ENCODE measurements at regions not wholly inside any gene's neighbourhood (a gene's known extent, or its start where the extent isn't known, plus 50 kb on each side); places are given as distances from the start of the nearest gene placed in this dataset.

- no peak overlapping the region for H3K4me3 ChIP-seq (ENCODE audit: severe bottlenecking)
- TF ChIP-seq CTCF (IDR thresholded peaks at IDR 0.05; ENCODE audit: poor library complexity, severe bottlenecking): no peak
- no peaks in the 10 kb centered on the region for H3K4me1 ChIP-seq (ENCODE audit: insufficient read depth, poor library complexity, severe bottlenecking)
- H3K9me3 ChIP-seq (ENCODE audit: severe bottlenecking): no peaks in the 10 kb centered on the region
- peaks cover 11% of the 10 kb centered on the region for H3K27me3 ChIP-seq (ENCODE audit: insufficient read depth, poor library complexity, severe bottlenecking)
- ATAC-seq (ENCODE audit: low read depth) (no peak), DNase-seq (ENCODE audit: low spot score) (no peak)
- no peak overlapping the region for H3K27ac ChIP-seq (ENCODE audit: poor library complexity, severe bottlenecking)
- no peaks in the 10 kb centered on the region for H3K36me3 ChIP-seq (ENCODE audit: low read depth)
These were observed 219.6 kb upstream of the POU3F1 start for GRCh38 chr1:38266197-38266520.

- Histone ChIP-seq H3K36me3 (ENCODE audit: low read depth) (no peaks in the 10 kb centered on the region), H3K9me3 (ENCODE audit: severe bottlenecking) (no peaks in the 10 kb centered on the region), H3K4me1 (ENCODE audit: insufficient read depth, poor library complexity, severe bottlenecking) (no peaks in the 10 kb centered on the region), H3K27me3 (ENCODE audit: insufficient read depth, poor library complexity, severe bottlenecking) (peaks cover 6% of the 10 kb centered on the region), H3K4me3 (ENCODE audit: severe bottlenecking) (no peak overlapping the region), H3K27ac (ENCODE audit: poor library complexity, severe bottlenecking) (no peak overlapping the region)
- DNase-seq (ENCODE audit: low spot score): no peak
- ATAC-seq (ENCODE audit: low read depth): no peak
- TF ChIP-seq CTCF (IDR thresholded peaks at IDR 0.05; ENCODE audit: poor library complexity, severe bottlenecking): no peak
These were observed 219.0 kb upstream of the POU3F1 start for GRCh38 chr1:38265293-38266196.

- TF ChIP-seq CTCF (IDR thresholded peaks at IDR 0.05; ENCODE audit: poor library complexity, severe bottlenecking): no peak
- H3K9me3 ChIP-seq (ENCODE audit: severe bottlenecking): no peaks in the 10 kb centered on the region
- H3K4me3 ChIP-seq (ENCODE audit: severe bottlenecking): no peak overlapping the region
- no peak for DNase-seq (ENCODE audit: low spot score)
- no peaks in the 10 kb centered on the region for H3K27me3 ChIP-seq (ENCODE audit: insufficient read depth, poor library complexity, severe bottlenecking)
- H3K4me1 ChIP-seq (ENCODE audit: insufficient read depth, poor library complexity, severe bottlenecking): no peaks in the 10 kb centered on the region
- no peaks in the 10 kb centered on the region for H3K36me3 ChIP-seq (ENCODE audit: low read depth)
- no peak overlapping the region for H3K27ac ChIP-seq (ENCODE audit: poor library complexity, severe bottlenecking)
- ATAC-seq (ENCODE audit: low read depth): no peak
These were observed 216.8 kb upstream of the POU3F1 start for GRCh38 chr1:38263438-38263837.

GRCh38 chr1:38261574-38261973, 215.0 kb upstream of the POU3F1 start:
- no peaks in the 10 kb centered on the region for H3K9me3 ChIP-seq (ENCODE audit: severe bottlenecking)
- no peaks in the 10 kb centered on the region for H3K36me3 ChIP-seq (ENCODE audit: low read depth)
- no peaks in the 10 kb centered on the region for H3K27me3 ChIP-seq (ENCODE audit: insufficient read depth, poor library complexity, severe bottlenecking)
- H3K4me3 ChIP-seq (ENCODE audit: severe bottlenecking): no peak overlapping the region
- no peaks in the 10 kb centered on the region for H3K4me1 ChIP-seq (ENCODE audit: insufficient read depth, poor library complexity, severe bottlenecking)
- ATAC-seq (ENCODE audit: low read depth) (no peak), DNase-seq (ENCODE audit: low spot score) (no peak)
- no peak overlapping the region for H3K27ac ChIP-seq (ENCODE audit: poor library complexity, severe bottlenecking)
- TF ChIP-seq CTCF (IDR thresholded peaks at IDR 0.05; ENCODE audit: poor library complexity, severe bottlenecking): no peak

GRCh38 chr1:38258085-38258627, 211.6 kb upstream of the POU3F1 start:
- TF ChIP-seq CTCF (IDR thresholded peaks at IDR 0.05; ENCODE audit: poor library complexity, severe bottlenecking): no peak

More at GRCh38 chr1:38258085-38258627, 211.6 kb upstream of the POU3F1 start:
- no peak for DNase-seq (ENCODE audit: low spot score)
- Histone ChIP-seq H3K27me3 (ENCODE audit: insufficient read depth, poor library complexity, severe bottlenecking) (no peaks in the 10 kb centered on the region), H3K4me3 (ENCODE audit: severe bottlenecking) (no peak overlapping the region), H3K36me3 (ENCODE audit: low read depth) (no peaks in the 10 kb centered on the region), H3K4me1 (ENCODE audit: insufficient read depth, poor library complexity, severe bottlenecking) (no peaks in the 10 kb centered on the region), H3K27ac (ENCODE audit: poor library complexity, severe bottlenecking) (no peak overlapping the region), H3K9me3 (ENCODE audit: severe bottlenecking) (no peaks in the 10 kb centered on the region)
- ATAC-seq (ENCODE audit: low read depth): no peak

Data from RWPE2 (cell line).